K562 (cell line): ENCODE measurements at regions not wholly inside any gene's neighbourhood (a gene's known extent, or its start where the extent isn't known, plus 50 kb on each side); places are given as distances from the start of the nearest gene placed in this dataset.

ENCODE experiments used
- ATAC-seq: fragments of 200-7000 bp; cut with Tn5 transposase; 3 replicates; pipeline ENCODE4 v1.9.1; 2020; ENCODE audit warnings: moderate library complexity
- BruUV-seq: library from RNA; stranded (reverse); fragments of 400-500 nt; replicated peaks from 2 replicates; lab custom pipeline; 2021; lab: Mats Ljungman, UMichigan
- CTCF ChIA-PET: fragments of 300-600 bp; formaldehyde crosslinking; extraction: SDS; loops from one replicate; lab custom pipeline; 2021; ENCODE audit warnings: low intra/inter-chr PET ratio; lab: Yijun Ruan, JAX
- POLR2A ChIA-PET: fragments of 300-600, 350-650 bp; sonication (Branson Sonifier 250); formaldehyde crosslinking; extraction: SDS; loops from one replicate; lab custom pipeline; 2021; ENCODE audit warnings: antibody characterized with exemption, inconsistent platforms; lab: Yijun Ruan, JAX
- DNase-seq, 4 experiments: peaks; one replicate each; pipeline versions ENCODE4 v3.0.0 to v3.0.0-alpha.2; 2011 to 2018; ENCODE audit warnings: low spot score in 3 of 4, mixed read lengths in 3 of 4; ENCODE audit errors: extremely low read depth in 1 of 4
- FAIRE-seq: peaks from 2 replicates; lab custom pipeline; 2011; peaks lifted over from hg19 to GRCh38; lab: Jason Lieb, UNC
- H2AFZ ChIP-seq: 2 replicates; pipeline ENCODE4 v1.6.0; 2011; ENCODE audit warnings: low read depth, low read length, control low read depth, inconsistent platforms
- H3K27ac ChIP-seq: fragments of 200-600 bp; 3 replicates; pipeline ENCODE4 v1.8.0; 2011; ENCODE audit warnings: low read depth, mild to moderate bottlenecking, control low read depth, inconsistent platforms, low read length, moderate library complexity, mixed read lengths; ENCODE audit errors: extremely low read depth
- H3K27me3 ChIP-seq, 2 experiments: fragments of 300-600 bp in 1 of 2; 2 replicates in 1 of 2; 3 replicates in 1 of 2; pipeline versions ENCODE4 v1.6.0 to v1.8.0; 2011; ENCODE audit warnings: inconsistent platforms in 2 of 2, low read length in 2 of 2, mild to moderate bottlenecking in 1 of 2, mixed read lengths in 1 of 2, moderate library complexity in 1 of 2; ENCODE audit not compliant: control insufficient read depth in 2 of 2, insufficient read depth in 2 of 2
- H3K36me3 ChIP-seq: fragments of 300-600 bp; 3 replicates; pipeline ENCODE4 v1.8.0; 2011; ENCODE audit warnings: mild to moderate bottlenecking, low read length, inconsistent platforms; ENCODE audit not compliant: control insufficient read depth, insufficient read depth
- H3K4me1 ChIP-seq, 2 experiments: fragments of 200-600 bp in 1 of 2; replicated peaks in 1 of 2; 2 replicates in 1 of 2; 3 replicates in 1 of 2; pipeline versions ENCODE4 v1.5.1 to v1.8.0; 2011; ENCODE audit warnings: inconsistent platforms in 2 of 2, low read length in 2 of 2, mild to moderate bottlenecking in 1 of 2, mixed read lengths in 1 of 2, moderate library complexity in 1 of 2; ENCODE audit not compliant: control insufficient read depth in 2 of 2, insufficient read depth in 2 of 2
- H3K4me2 ChIP-seq: 2 replicates; pipeline ENCODE4 v1.6.1; 2011; ENCODE audit warnings: low read length, control low read depth, inconsistent platforms, mixed read lengths; ENCODE audit not compliant: insufficient read depth
- H3K4me3 ChIP-seq: fragments of 200-600 bp; sonication (generic), shearing (Covaris generic); 2 replicates; pipeline ENCODE4 v1.5.1; 2016; ENCODE audit warnings: control low read depth, inconsistent platforms
- H3K79me2 ChIP-seq: fragments of 200-600 bp; 3 replicates; pipeline ENCODE4 v1.8.0; 2011; ENCODE audit warnings: low read length, inconsistent platforms; ENCODE audit not compliant: control insufficient read depth, insufficient read depth
- H3K9ac ChIP-seq, 2 experiments: 2 replicates each; pipeline versions ENCODE4 v1.6.0 to v1.6.1; 2011; ENCODE audit warnings: low read depth in 2 of 2, low read length in 2 of 2, control low read depth in 1 of 2, inconsistent platforms in 1 of 2, mild to moderate bottlenecking in 1 of 2, mixed read lengths in 1 of 2; ENCODE audit not compliant: insufficient read depth in 1 of 2
- H3K9me1 ChIP-seq: one replicate; pipeline ENCODE4 v1.6.0; 2011; ENCODE audit warnings: inconsistent platforms, mild to moderate bottlenecking, low read length, moderate library complexity; ENCODE audit not compliant: control insufficient read depth, insufficient read depth
- H3K9me3 ChIP-seq: replicated peaks from 2 replicates; pipeline ENCODE4 v1.5.1; 2011; ENCODE audit warnings: low read depth, low read length, inconsistent platforms; ENCODE audit not compliant: control insufficient read depth, insufficient read depth
- H4K20me1 ChIP-seq: replicated peaks from 2 replicates; pipeline ENCODE4 v1.6.1; 2011; ENCODE audit warnings: low read length, inconsistent platforms, mixed read lengths; ENCODE audit not compliant: control insufficient read depth, insufficient read depth
- ARID3A ChIP-seq: IDR thresholded peaks from 2 replicates; pipeline ENCODE4 v1.6.1; 2012; ENCODE audit warnings: low read depth, low read length, improper control_type of control experiment, borderline replicate concordance
- HMG20A ChIP-seq: fragments of 450-650 bp; formaldehyde crosslinking; conservative IDR thresholded peaks from 2 replicates; pipeline ENCODE4 v1.4.0; 2020; ENCODE audit warnings: mild to moderate bottlenecking, mixed read lengths
- MAFF ChIP-seq: IDR thresholded peaks from 2 replicates; pipeline ENCODE4 v1.6.1; 2012; ENCODE audit warnings: low read length, improper control_type of control experiment
- NR2C1 ChIP-seq, 2 experiments: fragments of 450-650 bp; IDR thresholded peaks; 2 replicates each; pipeline ENCODE4 v1.6.1; 2017; ENCODE audit warnings: mild to moderate bottlenecking in 2 of 2, antibody characterized with exemption in 1 of 2, inconsistent platforms in 1 of 2, missing compliant biosample characterization in 1 of 2, missing genetic modification characterization in 1 of 2
- SRSF9 ChIP-seq: fragments of 200-400 bp; formaldehyde crosslinking; IDR thresholded peaks from 2 replicates; pipeline ENCODE4 v1.6.1; 2017; ENCODE audit warnings: low read depth, low read length, borderline replicate concordance
- TAF15 ChIP-seq: fragments of 200-400 bp; formaldehyde crosslinking; IDR thresholded peaks from 2 replicates; pipeline ENCODE4 v1.6.1; 2017; ENCODE audit warnings: mild to moderate bottlenecking, low read depth, low read length, moderate library complexity
- WGBS: fragments of 100-300 bp; shearing (Covaris generic); methylation state at CpG from one replicate; pipeline ENCODE4 v1.1.6; 2016; ENCODE audit warnings: low coverage, mixed read lengths; ENCODE audit not compliant: insufficient coverage; ENCODE audit errors: missing lambda C conversion rate; 5-methylcytosine and 5-hydroxymethylcytosine counted together
- in situ Hi-C: fragments of 300-500 bp; cut with MboI; formaldehyde crosslinking; loops from 4 replicates; pipeline ENCODE4 v1.15.0; 2018; ENCODE audit warnings: inconsistent platforms, mixed read lengths
- intact Hi-C: fragments of 100-400 bp; cut with micrococcal nuclease; formaldehyde crosslinking; loops from 2 replicates; pipeline ENCODE4 v1.14.2; 2022

DNA sequence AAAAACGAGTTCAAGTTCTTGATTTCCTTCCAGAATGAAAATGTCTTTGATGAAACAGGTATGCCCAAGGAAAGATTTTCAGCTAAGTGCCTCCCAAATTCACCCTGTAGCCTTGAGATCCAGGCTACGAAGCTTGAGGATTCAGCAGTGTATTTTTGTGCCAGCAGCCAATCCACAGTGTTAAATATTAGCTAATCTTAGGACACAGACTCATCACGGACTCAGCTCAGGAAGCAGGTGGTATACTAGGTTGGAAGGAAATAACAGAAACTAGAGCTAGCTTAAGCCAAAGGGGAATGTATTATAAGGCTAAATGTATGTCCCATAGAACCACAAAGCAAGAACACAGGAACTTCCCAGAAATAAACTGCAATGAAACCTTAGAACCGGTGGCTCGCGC, 151.0 kb upstream of the PRSS1 start:
- H3K79me2 ChIP-seq = no peaks in the 10 kb centered on the region
- H3K36me3 ChIP-seq = no peaks in the 10 kb centered on the region
- FAIRE-seq = no peak
- DNase-seq = no peak
- POLR2A ChIA-PET = interaction anchor here (0.9 to 1.4 kb wide), 3 partner anchors 11 to 69 kb away, joined by 3 to 4 read pairs (median 3); no protein-coding TSS in a partner anchor
- in situ Hi-C loops (no loop called here), intact Hi-C loops (no loop called here)
- no peak overlapping the region for H3K27ac ChIP-seq
- 8% methylated on average over 5 of the region's 6 CpGs for WGBS
- no peaks in the 10 kb centered on the region for H3K9me1 ChIP-seq
- peaks cover 6 to 13% of the 10 kb centered on the region in 2 experiments; a peak in 4 of 5 replicates for H3K27me3 ChIP-seq
- no peak for ATAC-seq
- TF ChIP-seq HMG20A (CRISPR knock-in tag) (no peak), ARID3A (no peak), NR2C1 (IDR thresholded peaks at IDR 0.05) (no peak), NR2C1 (tag; IDR thresholded peaks at IDR 0.05) (no peak), MAFF (no peak), TAF15 (no peak), SRSF9 (no peak)
- H3K9me3 ChIP-seq = no peaks in the 10 kb centered on the region
- H2AFZ ChIP-seq = no peak overlapping the region
- no peak overlapping the region for H3K4me3 ChIP-seq
- no peak overlapping the region for H3K9ac ChIP-seq
- no TSS peak for BruUV-seq
- no peak overlapping the region for H3K4me2 ChIP-seq
- H3K4me1 ChIP-seq = no peaks in the 10 kb centered on the region; a peak in 1 of 5 replicates
- no peaks in the 10 kb centered on the region for H4K20me1 ChIP-seq
- CTCF ChIA-PET = no interaction called here
